ENCODE measurements at regions not wholly inside any gene's neighbourhood (a gene's known extent, or its start where the extent isn't known, plus 50 kb on each side); places are given as distances from the start of the nearest gene placed in this dataset.

DNA sequence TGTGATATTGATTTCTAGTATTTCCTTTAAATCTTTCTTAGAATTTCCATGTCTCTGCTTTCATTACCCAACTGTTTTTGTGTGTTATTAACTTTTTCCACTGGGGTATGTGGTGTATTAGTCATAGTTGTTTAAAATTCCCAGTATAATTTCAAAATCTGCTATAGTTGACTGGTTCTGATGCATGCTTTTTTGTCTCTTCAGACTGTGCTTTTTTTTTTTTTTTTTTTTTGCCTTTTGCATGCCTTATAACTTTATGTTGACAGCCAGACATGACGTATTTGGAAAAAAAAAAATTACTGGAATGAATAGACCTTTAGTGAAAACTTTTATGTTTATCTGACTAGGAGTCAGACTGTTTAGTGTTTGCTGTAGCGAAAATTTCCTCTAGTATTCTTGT is 580.4 kb downstream of the ANKRD50 start:
- TF ChIP-seq CTCF (IDR thresholded peaks at IDR 0.05) (no peak), EP300 (IDR thresholded peaks at IDR 0.05) (no peak)

Data from sigmoid colon (tissue), 4 donors.